ENCODE measurements at regions not wholly inside any gene's neighbourhood (a gene's known extent, or its start where the extent isn't known, plus 50 kb on each side); places are given as distances from the start of the nearest gene placed in this dataset.

- TF ChIP-seq CTCF (conservative IDR thresholded peaks at IDR 0.05; ENCODE audit: low read depth, low read length) (no peak), EZH2 (IDR thresholded peaks at IDR 0.05; ENCODE audit: borderline replicate concordance, low read depth, low read length, poor library complexity, severe bottlenecking) (no peak)
These were observed 101.5 kb downstream of the VCPKMT start for GRCh38 chr14:50014809-50015430.

Measured in A673 (cell line).